Thoracic aorta (tissue), 2 donors: ENCODE measurements at regions not wholly inside any gene's neighbourhood (a gene's known extent, or its start where the extent isn't known, plus 50 kb on each side); places are given as distances from the start of the nearest gene placed in this dataset.
A peak's percentile ranks its signal among the peaks of the same experiment; 100 is the strongest.

ENCODE experiments used
- ATAC-seq: fragments of 150-250 bp; one replicate; pipeline ENCODE4 v1.8.0; 2017; ENCODE audit warnings: low read depth; ENCODE audit not compliant: insufficient number of reproducible peaks, low FRiP score
- DNase-seq: peaks from one replicate; pipeline ENCODE4 v3.0.0-alpha.2; 2020; ENCODE audit warnings: low spot score
- H3K27ac ChIP-seq, 2 donors: fragments of 200-600 bp; sonication (generic); 1 replicate in 1 of 2; 2 replicates in 1 of 2; pipeline ENCODE4 v1.5.1; 2016; ENCODE audit warnings: mild to moderate bottlenecking in 2 of 2, moderate library complexity in 2 of 2
- H3K27me3 ChIP-seq: fragments of 200-600 bp; sonication (generic); replicated peaks from 2 replicates; pipeline ENCODE4 v1.6.0; 2016; ENCODE audit warnings: mild to moderate bottlenecking; ENCODE audit not compliant: insufficient read depth
- H3K36me3 ChIP-seq: fragments of 200-600 bp; sonication (generic); one replicate; pipeline ENCODE4 v1.5.1; 2016
- H3K4me1 ChIP-seq, 2 donors: fragments of 200-600 bp; sonication (generic); 1 replicate in 1 of 2; 2 replicates in 1 of 2; pipeline versions ENCODE4 v1.5.1 to v1.6.0; 2016; ENCODE audit warnings: low read depth in 2 of 2, mild to moderate bottlenecking in 1 of 2; ENCODE audit not compliant: control insufficient read depth in 1 of 2
- H3K4me3 ChIP-seq: fragments of 200-600 bp; sonication (generic); 2 replicates; pipeline ENCODE4 v1.5.1; 2016; ENCODE audit warnings: mild to moderate bottlenecking
- H3K9me3 ChIP-seq: fragments of 200-600 bp; sonication (generic); 2 replicates; pipeline ENCODE4 v1.5.1; 2016
- TF ChIP-seq, protein P1 (sequence below): fragments of 200-600 bp; sonication (generic); IDR thresholded peaks from one replicate; pipeline ENCODE4 v1.5.1; 2019; ENCODE audit warnings: antibody characterized with exemption

DNA sequence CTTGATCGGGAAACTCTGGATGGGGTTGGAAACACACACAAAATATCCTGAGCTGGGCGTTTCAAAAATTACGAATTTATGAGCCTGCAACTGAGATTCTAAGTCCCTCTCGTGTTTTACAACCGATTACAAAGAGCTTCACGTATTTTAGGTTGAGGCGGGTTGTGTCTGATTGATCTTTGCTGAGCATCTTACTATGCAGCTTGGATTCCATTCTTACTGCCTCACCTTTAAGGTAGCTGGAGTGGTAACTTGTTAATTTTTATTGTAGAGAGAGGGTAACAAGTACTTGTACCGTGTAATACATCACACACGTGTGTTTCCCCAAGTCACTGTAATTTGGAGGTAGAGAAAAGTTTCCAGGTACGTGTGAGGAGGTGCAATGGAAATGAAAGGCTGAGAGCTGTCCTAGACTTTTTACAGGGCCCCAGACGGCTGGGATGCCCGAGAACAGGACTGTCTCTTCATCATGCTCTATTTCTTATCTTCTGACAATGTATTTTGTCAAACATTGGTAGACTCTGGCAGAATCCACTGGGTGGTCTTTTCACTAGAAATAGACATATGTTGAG lies 97.8 kb upstream of the TENM3 start:
- Histone ChIP-seq H3K9me3 (no peaks in the 10 kb centered on the region), H3K27ac (no peak overlapping the region), H3K27me3 (no peaks in the 10 kb centered on the region), H3K4me1 (peaks cover 8 to 21% of the 10 kb centered on the region in 2 donors), H3K4me3 (peak overlapping the region; percentile 79), H3K36me3 (no peaks in the 10 kb centered on the region)
- TF ChIP-seq, protein P1, sequence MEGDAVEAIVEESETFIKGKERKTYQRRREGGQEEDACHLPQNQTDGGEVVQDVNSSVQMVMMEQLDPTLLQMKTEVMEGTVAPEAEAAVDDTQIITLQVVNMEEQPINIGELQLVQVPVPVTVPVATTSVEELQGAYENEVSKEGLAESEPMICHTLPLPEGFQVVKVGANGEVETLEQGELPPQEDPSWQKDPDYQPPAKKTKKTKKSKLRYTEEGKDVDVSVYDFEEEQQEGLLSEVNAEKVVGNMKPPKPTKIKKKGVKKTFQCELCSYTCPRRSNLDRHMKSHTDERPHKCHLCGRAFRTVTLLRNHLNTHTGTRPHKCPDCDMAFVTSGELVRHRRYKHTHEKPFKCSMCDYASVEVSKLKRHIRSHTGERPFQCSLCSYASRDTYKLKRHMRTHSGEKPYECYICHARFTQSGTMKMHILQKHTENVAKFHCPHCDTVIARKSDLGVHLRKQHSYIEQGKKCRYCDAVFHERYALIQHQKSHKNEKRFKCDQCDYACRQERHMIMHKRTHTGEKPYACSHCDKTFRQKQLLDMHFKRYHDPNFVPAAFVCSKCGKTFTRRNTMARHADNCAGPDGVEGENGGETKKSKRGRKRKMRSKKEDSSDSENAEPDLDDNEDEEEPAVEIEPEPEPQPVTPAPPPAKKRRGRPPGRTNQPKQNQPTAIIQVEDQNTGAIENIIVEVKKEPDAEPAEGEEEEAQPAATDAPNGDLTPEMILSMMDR = no peak
- ATAC-seq (no peak), DNase-seq (no peak)

DNA sequence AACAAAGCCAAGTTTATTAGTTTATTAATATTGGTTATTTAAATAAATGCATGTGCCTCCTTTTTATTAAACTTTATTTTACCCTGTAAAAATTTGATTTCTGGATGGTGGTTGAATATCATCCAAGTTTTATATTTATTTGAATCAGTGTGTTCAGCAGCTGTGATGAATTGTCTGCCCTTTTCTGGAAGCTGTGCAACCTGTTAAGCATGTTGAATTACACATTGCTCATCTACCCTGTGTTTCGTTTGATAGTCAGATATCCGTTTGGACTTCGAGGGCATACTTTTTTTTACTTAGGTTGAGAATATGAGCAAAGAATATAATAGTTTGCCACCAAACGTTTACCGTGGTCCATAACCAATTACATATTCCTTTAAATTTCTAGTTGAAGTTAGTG lies 95.8 kb upstream of the TENM3 start:
- Histone ChIP-seq H3K36me3 (no peaks in the 10 kb centered on the region), H3K27ac (no peak overlapping the region), H3K4me3 (no peak overlapping the region), H3K9me3 (no peaks in the 10 kb centered on the region), H3K27me3 (no peaks in the 10 kb centered on the region), H3K4me1 (peaks cover 8 to 20% of the 10 kb centered on the region in 2 donors)
- ATAC-seq (no peak), DNase-seq (no peak)
- TF ChIP-seq, protein P1 = no peak

DNA sequence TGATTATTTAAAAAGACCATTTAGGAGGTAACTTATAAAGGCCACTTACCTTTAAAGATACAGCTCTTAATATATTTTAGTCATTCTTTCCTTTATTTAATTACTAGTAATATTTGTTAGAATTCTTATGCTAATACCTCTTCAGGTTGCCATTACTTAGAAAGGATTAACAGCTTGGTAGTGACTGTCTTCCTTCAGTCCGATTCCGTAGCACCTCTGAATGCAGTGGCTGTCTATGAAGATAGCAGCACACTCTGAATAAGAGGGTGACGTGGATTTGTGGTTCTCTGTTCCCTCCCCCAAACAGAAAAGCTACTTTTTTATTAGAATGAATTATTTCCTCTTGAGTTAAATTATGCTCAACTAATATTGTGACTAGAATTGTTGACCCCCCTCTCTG lies 92.6 kb upstream of the TENM3 start:
- H3K4me1 ChIP-seq = no peaks in the 10 kb centered on the region
- H3K4me3 ChIP-seq = no peak overlapping the region
- no peak for DNase-seq
- H3K27me3 ChIP-seq = no peaks in the 10 kb centered on the region
- no peaks in the 10 kb centered on the region for H3K36me3 ChIP-seq
- TF ChIP-seq, protein P1 = no peak
- H3K9me3 ChIP-seq = no peaks in the 10 kb centered on the region
- no peak overlapping the region for H3K27ac ChIP-seq
- ATAC-seq = no peak

DNA sequence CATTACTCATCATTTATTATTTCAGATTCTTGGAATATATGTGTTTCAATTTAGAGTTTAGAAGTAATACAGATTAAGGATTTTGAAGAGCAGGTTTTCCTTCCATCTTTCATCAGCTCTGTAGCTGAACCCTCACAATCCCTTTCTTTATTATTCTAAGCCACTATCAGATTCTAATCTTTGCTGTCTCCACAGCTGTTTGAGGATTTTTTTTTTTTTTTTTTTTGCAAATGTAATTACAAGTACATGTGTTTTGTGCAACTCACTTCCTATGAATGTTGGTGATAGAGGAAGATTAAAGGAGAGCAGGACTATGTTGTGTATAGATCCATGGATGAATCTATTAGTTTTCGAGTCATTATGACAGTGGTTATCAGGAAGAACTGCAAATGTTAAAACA lies 87.4 kb upstream of the TENM3 start:
- Histone ChIP-seq H3K9me3 (no peaks in the 10 kb centered on the region), H3K27ac (no peak overlapping the region), H3K27me3 (no peaks in the 10 kb centered on the region), H3K4me3 (no peak overlapping the region), H3K36me3 (no peaks in the 10 kb centered on the region), H3K4me1 (no peaks in the 10 kb centered on the region)
- DNase-seq (no peak), ATAC-seq (no peak)
- TF ChIP-seq, protein P1 = no peak

DNA sequence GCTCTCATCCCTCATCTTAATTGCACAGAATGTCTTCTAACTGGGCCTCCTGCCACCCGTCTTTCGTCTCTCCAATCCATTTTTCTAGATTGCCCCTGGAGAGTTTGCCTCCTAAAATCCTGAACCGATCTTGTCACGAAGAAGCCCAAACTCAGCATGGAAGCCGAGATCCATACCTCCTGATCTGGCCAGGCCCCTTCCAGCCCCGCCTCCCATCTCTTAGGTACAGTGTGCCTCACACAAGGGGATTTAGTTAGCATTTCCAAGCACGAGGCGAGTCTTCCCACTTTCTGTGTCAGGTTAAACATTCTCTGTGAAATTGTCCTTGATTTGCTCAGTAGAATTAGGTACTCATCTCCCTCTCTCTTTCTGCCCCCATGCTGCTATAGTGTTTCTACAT lies 80.0 kb upstream of the TENM3 start:
- no peak for DNase-seq
- Histone ChIP-seq H3K27me3 (no peaks in the 10 kb centered on the region), H3K4me1 (no peaks in the 10 kb centered on the region), H3K36me3 (no peaks in the 10 kb centered on the region), H3K27ac (no peak overlapping the region), H3K4me3 (no peak overlapping the region), H3K9me3 (no peaks in the 10 kb centered on the region)
- TF ChIP-seq, protein P1 = no peak
- no peak for ATAC-seq
